ENCODE measurements at regions not wholly inside any gene's neighbourhood (a gene's known extent, or its start where the extent isn't known, plus 50 kb on each side); places are given as distances from the start of the nearest gene placed in this dataset.
"Not testable (repeated sequence)": the region's sequence is repeated elsewhere in the genome, so short reads cannot be mapped to it uniquely, and the experiment has no call there.

DNA sequence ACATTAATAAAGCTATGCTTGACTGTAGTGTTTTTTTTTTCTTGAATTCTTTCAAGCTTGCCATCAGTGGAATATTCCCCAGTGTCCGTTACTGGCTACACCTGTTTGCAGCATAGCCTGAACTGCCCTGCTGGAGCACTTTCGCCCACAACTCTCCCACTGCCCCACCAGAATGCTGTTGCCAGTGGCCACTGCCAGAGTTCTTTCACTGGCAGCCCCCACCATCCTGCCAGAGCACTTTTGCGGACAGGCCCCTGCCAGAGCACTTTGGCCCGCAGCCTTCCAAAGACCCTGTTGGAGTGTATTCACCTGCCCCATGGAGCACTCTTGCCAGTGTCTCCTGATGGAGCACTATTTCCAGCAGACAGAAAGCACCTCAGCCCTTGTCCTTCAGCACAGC, 452.3 kb upstream of the GRID2 start:
- POLR2A ChIA-PET = no interaction called here
- TF ChIP-seq, protein P1, sequence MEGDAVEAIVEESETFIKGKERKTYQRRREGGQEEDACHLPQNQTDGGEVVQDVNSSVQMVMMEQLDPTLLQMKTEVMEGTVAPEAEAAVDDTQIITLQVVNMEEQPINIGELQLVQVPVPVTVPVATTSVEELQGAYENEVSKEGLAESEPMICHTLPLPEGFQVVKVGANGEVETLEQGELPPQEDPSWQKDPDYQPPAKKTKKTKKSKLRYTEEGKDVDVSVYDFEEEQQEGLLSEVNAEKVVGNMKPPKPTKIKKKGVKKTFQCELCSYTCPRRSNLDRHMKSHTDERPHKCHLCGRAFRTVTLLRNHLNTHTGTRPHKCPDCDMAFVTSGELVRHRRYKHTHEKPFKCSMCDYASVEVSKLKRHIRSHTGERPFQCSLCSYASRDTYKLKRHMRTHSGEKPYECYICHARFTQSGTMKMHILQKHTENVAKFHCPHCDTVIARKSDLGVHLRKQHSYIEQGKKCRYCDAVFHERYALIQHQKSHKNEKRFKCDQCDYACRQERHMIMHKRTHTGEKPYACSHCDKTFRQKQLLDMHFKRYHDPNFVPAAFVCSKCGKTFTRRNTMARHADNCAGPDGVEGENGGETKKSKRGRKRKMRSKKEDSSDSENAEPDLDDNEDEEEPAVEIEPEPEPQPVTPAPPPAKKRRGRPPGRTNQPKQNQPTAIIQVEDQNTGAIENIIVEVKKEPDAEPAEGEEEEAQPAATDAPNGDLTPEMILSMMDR (IDR thresholded peaks at IDR 0.05; ENCODE audit: control extremely low read depth, extremely low read depth, low read depth, missing control alignments) = no peak

DNA sequence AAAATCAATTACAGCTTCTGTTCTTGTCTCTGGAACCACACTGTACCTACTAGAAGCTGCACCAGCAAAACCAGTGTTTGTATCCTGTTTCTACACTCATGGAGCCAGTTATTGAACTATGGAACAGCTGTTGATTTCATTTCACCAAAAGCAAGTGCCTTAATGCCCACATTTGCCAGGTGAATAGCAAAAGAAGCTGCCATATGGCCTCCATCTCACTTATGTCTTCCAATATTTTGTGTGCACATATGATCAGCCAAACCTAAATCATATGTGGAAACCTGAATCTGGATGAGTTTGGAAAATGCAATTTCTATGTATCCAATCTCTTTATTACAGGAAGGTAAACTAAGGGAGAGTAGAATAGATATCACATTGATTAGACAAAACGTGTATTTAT, 415.8 kb upstream of the GRID2 start:
- TF ChIP-seq, protein P1 (IDR thresholded peaks at IDR 0.05; ENCODE audit: control extremely low read depth, extremely low read depth, low read depth, missing control alignments) = no peak
- POLR2A ChIA-PET = no interaction called here
- no peak for DNase-seq (ENCODE audit: extremely low spot score)
- CTCF ChIA-PET = no interaction called here

More for the DNA sequence above, 452.3 kb upstream of the GRID2 start:
- CTCF ChIA-PET = no interaction called here
- no peak for DNase-seq (ENCODE audit: extremely low spot score)

DNA sequence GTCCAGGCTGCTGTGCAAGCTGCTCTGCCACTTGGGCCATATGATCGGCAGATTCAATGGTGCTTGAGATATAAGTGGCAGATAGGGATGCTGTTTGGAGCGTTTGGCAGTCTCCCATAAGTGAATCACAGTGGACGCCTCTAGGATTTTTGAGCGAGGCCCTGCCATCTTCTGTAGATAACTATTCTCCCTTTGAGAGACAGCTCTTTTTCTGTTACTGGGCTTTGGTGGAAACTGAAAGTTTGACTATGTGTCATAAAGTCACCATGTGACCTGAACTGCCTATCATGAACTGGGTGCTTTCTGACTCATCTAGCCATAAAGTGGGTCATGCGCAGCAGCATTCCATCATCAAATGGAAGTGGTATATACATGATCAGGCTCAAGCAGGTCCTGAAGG, 412.5 kb upstream of the GRID2 start:
- POLR2A ChIA-PET; CTCF ChIA-PET; DNase-seq (ENCODE audit: extremely low spot score): not testable (repeated sequence)

DNA sequence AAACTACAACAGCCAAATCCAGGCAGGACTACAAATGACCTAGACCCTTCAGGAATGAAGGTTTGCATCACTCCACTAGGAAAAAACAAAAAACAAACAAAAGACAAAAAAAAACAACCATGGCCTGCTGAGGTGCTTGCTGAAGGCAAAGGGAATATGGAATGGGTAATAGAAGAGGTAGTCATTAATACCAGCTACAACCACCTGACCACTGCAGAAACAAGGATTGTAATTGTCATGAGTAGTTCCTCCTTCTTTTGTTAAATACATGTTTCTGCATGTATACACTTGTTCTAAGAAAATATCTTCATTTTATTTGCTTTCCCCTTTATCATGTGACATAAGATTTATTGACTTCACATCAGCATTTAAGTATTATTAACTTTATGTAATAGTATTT, 409.8 kb upstream of the GRID2 start:
- ChIA-PET CTCF (no interaction called here), POLR2A (no interaction called here)
- no peak for DNase-seq (ENCODE audit: extremely low spot score)
- TF ChIP-seq, protein P1 (IDR thresholded peaks at IDR 0.05; ENCODE audit: control extremely low read depth, extremely low read depth, low read depth, missing control alignments) = no peak

GRCh38 chr4:91904556-91904955, 399.2 kb upstream of the GRID2 start:
- TF ChIP-seq, protein P1 (IDR thresholded peaks at IDR 0.05; ENCODE audit: control extremely low read depth, extremely low read depth, low read depth, missing control alignments) = no peak
- POLR2A ChIA-PET = no interaction called here
- CTCF ChIA-PET = no interaction called here
- DNase-seq (ENCODE audit: extremely low spot score) = no peak

DNA sequence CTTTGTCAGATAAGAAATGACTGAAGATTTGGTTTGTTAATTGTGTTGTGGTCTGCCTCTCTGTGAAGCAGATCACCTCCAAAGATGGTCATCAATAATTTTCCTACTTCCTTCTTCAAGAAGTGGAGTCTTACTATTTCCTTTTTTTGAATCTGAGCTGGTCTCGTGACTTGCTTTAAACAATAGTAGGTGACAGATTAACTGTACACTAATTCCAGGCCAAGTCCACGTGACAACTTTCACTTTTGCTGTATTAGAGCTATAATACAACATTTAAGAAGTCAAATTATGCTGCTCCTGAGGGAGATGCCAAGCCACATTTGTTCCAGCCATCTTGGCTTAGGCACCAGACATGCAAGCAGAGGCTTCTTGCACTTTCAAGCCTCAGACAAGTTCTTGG, 393.8 kb upstream of the GRID2 start:
- TF ChIP-seq, protein P1 (IDR thresholded peaks at IDR 0.05; ENCODE audit: control extremely low read depth, extremely low read depth, low read depth, missing control alignments) = no peak
- no peak for DNase-seq (ENCODE audit: extremely low spot score)
- ChIA-PET POLR2A (no interaction called here), CTCF (interaction anchor here (1.2 kb wide), 1 partner anchor 23 kb away, joined by 3 read pairs; no protein-coding TSS in a partner anchor)

- DNase-seq (ENCODE audit: extremely low spot score) = no peak
- TF ChIP-seq, protein P1 (IDR thresholded peaks at IDR 0.05; ENCODE audit: control extremely low read depth, extremely low read depth, low read depth, missing control alignments) = no peak
- ChIA-PET CTCF (no interaction called here), POLR2A (no interaction called here)
Measured at GRCh38 chr4:91914176-91914804, 389.5 kb upstream of the GRID2 start.
